KMS-11 (cell line): ENCODE measurements at regions not wholly inside any gene's neighbourhood (a gene's known extent, or its start where the extent isn't known, plus 50 kb on each side); places are given as distances from the start of the nearest gene placed in this dataset.

Source experiments
- H2AFZ ChIP-seq: fragments of 200-600 bp; sonication (generic); 2 replicates; pipeline ENCODE4 v1.6.1; 2016; ENCODE audit warnings: antibody characterized with exemption, mixed run types, low read depth
- H3K27ac ChIP-seq: fragments of 200-600 bp; sonication (generic); 2 replicates; pipeline ENCODE4 v1.6.1; 2016; ENCODE audit warnings: mild to moderate bottlenecking, mixed run types
- H3K27me3 ChIP-seq: fragments of 200-600 bp; sonication (generic); 2 replicates; pipeline ENCODE4 v1.6.1; 2017; ENCODE audit warnings: mild to moderate bottlenecking, low read depth, mixed run types, moderate library complexity; ENCODE audit not compliant: insufficient read depth
- H3K36me3 ChIP-seq: fragments of 200-600 bp; sonication (generic); 2 replicates; pipeline ENCODE4 v1.6.1; 2017; ENCODE audit warnings: mild to moderate bottlenecking, mixed run types; ENCODE audit not compliant: insufficient read depth
- H3K4me1 ChIP-seq: fragments of 200-600 bp; sonication (generic); 2 replicates; pipeline ENCODE4 v1.6.1; 2016; ENCODE audit warnings: mild to moderate bottlenecking, low read depth, mixed run types; ENCODE audit not compliant: poor library complexity, severe bottlenecking
- H3K4me2 ChIP-seq: fragments of 200-600 bp; sonication (generic); 2 replicates; pipeline ENCODE4 v1.7.0; 2016; ENCODE audit warnings: mild to moderate bottlenecking, mixed run types
- H3K4me3 ChIP-seq: fragments of 200-600 bp; sonication (generic); IDR thresholded peaks from 2 replicates; pipeline ENCODE4 v1.6.1; 2017; ENCODE audit warnings: low read depth, low read length, mixed read lengths; ENCODE audit not compliant: insufficient read depth
- H3K79me2 ChIP-seq: fragments of 200-600 bp; sonication (generic); 2 replicates; pipeline ENCODE4 v1.6.1; 2016; ENCODE audit warnings: low read depth, mixed run types; ENCODE audit not compliant: insufficient read depth
- H3K9ac ChIP-seq: fragments of 200-600 bp; sonication (generic); 2 replicates; pipeline ENCODE4 v1.6.1; 2016; ENCODE audit warnings: mild to moderate bottlenecking, mixed run types
- H4K20me1 ChIP-seq: fragments of 200-600 bp; sonication (generic); 2 replicates; pipeline ENCODE4 v1.6.1; 2016; ENCODE audit warnings: mild to moderate bottlenecking, mixed run types; ENCODE audit not compliant: insufficient read depth
- TF ChIP-seq, protein P1 (sequence below): fragments of 200-600 bp; sonication (generic); conservative IDR thresholded peaks from 2 replicates; pipeline ENCODE4 v1.6.1; 2017; ENCODE audit warnings: low read depth, mild to moderate bottlenecking, antibody characterized with exemption, low read length, moderate library complexity, mixed read lengths

GRCh38 chr17:72515291-72516065 lies 394.7 kb downstream of the SOX9 start:
- H3K79me2 ChIP-seq, result peaks cover 51% of the 10 kb centered on the region; the same call in 1 of the 2 replicates
- no peak overlapping the region for H3K4me2 ChIP-seq
- H3K27me3 ChIP-seq, result no peaks in the 10 kb centered on the region
- 0 out of 2 replicates have a peak, but pooled peaks cover 5% of the 10 kb centered on the region for H4K20me1 ChIP-seq
- H3K9ac ChIP-seq, result no peak overlapping the region
- H3K27ac ChIP-seq, result no peak overlapping the region
- H3K4me3 ChIP-seq, result no peak overlapping the region
- TF ChIP-seq, protein P1, sequence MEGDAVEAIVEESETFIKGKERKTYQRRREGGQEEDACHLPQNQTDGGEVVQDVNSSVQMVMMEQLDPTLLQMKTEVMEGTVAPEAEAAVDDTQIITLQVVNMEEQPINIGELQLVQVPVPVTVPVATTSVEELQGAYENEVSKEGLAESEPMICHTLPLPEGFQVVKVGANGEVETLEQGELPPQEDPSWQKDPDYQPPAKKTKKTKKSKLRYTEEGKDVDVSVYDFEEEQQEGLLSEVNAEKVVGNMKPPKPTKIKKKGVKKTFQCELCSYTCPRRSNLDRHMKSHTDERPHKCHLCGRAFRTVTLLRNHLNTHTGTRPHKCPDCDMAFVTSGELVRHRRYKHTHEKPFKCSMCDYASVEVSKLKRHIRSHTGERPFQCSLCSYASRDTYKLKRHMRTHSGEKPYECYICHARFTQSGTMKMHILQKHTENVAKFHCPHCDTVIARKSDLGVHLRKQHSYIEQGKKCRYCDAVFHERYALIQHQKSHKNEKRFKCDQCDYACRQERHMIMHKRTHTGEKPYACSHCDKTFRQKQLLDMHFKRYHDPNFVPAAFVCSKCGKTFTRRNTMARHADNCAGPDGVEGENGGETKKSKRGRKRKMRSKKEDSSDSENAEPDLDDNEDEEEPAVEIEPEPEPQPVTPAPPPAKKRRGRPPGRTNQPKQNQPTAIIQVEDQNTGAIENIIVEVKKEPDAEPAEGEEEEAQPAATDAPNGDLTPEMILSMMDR, result no peak
- H3K36me3 ChIP-seq, result no peaks in the 10 kb centered on the region
- peaks cover 28% of the 10 kb centered on the region for H3K4me1 ChIP-seq
- no peak overlapping the region for H2AFZ ChIP-seq

DNA sequence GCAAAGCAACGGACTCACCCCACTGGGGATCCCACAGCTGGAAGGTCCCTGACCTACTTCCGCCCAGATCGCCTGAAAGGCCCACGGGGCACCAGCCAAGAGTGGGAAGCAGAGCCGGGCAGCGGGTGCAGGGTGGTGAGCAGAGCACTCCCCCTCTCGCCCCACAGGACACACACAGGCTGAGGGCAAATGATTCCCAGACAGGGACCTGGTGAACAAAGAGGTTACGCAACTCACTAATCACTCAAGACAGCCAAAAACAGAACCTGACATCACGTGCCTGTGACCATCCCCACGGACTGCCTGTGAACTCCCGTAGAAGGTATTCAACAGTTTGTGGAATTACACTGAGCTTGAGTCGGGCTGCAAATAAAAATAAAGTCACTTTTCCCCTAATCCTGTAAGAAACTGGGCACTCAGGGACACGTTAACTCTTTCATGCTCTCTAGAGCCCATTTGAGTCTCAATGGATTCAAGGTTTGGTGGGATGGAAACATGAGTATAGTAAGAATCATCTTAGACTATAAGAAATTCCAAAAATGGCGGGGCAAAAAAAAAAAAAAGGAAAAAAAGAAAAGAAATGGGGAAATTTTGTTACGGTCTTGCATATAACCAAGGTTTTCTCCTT lies 396.1 kb downstream of the SOX9 start:
- Histone ChIP-seq H2AFZ (no peak overlapping the region), H3K27ac (no peak overlapping the region), H3K36me3 (no peaks in the 10 kb centered on the region), H4K20me1 (0 out of 2 replicates have a peak, but pooled peaks cover 5% of the 10 kb centered on the region), H3K4me1 (peaks cover 15% of the 10 kb centered on the region), H3K4me2 (no peak overlapping the region), H3K9ac (no peak overlapping the region), H3K79me2 (peaks cover 61% of the 10 kb centered on the region; the same call in 1 of the 2 replicates), H3K27me3 (no peaks in the 10 kb centered on the region), H3K4me3 (no peak overlapping the region)
- TF ChIP-seq, protein P1, result no peak

GRCh38 chr17:72517413-72518158 lies 396.8 kb downstream of the SOX9 start:
- TF ChIP-seq, protein P1, result no peak
- Histone ChIP-seq H3K79me2 (peaks cover 67% of the 10 kb centered on the region; the same call in 1 of the 2 replicates), H3K27ac (no peak overlapping the region), H3K36me3 (no peaks in the 10 kb centered on the region), H2AFZ (no peak overlapping the region), H3K27me3 (no peaks in the 10 kb centered on the region), H3K9ac (no peak overlapping the region), H4K20me1 (0 out of 2 replicates have a peak, but pooled peaks cover 5% of the 10 kb centered on the region), H3K4me3 (no peak overlapping the region), H3K4me1 (peaks cover 15% of the 10 kb centered on the region), H3K4me2 (no peak overlapping the region)

DNA sequence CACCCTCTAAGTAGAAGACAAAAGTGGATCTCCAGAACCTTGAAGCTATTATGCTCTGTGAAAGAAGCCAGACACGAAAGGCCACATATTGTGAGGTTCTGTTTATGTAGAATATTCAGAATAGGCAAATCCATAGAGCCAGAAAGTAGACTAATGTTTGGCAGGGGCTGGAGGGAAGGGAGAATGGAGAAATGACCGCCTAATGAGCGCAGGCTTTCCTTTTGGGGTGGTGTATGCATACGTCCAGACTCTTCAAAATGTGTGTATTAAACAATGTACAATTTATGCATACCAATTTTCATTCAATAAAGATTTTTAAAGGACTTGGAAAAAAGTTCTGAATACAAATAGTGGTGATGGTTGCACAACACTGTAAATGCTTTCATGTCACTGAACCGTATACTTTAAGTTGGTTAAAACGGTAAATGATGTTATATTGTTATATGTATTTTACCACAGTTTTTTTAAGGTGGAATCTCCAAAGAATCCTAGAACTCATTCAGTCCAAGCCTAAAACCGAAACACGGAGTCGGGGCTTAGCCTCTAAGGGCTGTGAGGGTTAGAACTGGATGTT lies 397.4 kb downstream of the SOX9 start:
- Histone ChIP-seq H2AFZ (no peak overlapping the region), H3K27me3 (no peaks in the 10 kb centered on the region), H4K20me1 (0 out of 2 replicates have a peak, but pooled peaks cover 5% of the 10 kb centered on the region), H3K27ac (no peak overlapping the region), H3K4me2 (no peak overlapping the region), H3K79me2 (peaks cover 70% of the 10 kb centered on the region; the same call in 1 of the 2 replicates), H3K4me1 (peaks cover 10% of the 10 kb centered on the region), H3K4me3 (no peak overlapping the region), H3K9ac (no peak overlapping the region), H3K36me3 (no peaks in the 10 kb centered on the region)
- TF ChIP-seq, protein P1, result no peak
